ENCODE measurements at regions not wholly inside any gene's neighbourhood (a gene's known extent, or its start where the extent isn't known, plus 50 kb on each side); places are given as distances from the start of the nearest gene placed in this dataset.

DNA sequence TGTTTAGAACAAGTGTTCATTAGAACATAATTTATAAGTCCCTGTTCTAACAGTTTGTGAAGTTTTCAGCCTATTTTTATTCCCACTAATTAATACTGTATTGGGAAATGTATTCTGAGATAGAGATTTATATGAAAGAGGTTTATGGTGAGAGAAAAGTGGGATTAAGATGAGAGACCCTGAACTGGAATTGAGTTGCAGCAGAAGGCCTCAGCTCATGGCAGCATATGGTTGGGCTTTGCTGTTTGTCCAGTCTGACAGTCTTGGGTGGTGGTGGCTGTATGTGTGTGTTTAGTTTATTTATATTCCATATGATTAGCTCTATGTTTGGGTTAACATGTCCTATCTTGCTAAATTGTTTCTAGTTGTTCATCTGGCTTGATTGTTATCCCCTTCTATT lies 575.1 kb downstream of the SLITRK5 start:
- Histone ChIP-seq H2AFZ (ENCODE audit: low read depth, low read length, severe bottlenecking) (no peak overlapping the region), H3F3A (ENCODE audit: insufficient read depth) (no peaks in the 10 kb centered on the region), H3K27ac (ENCODE audit: low read depth, low read length) (no peak overlapping the region), H3K27me3 (ENCODE audit: low read length) (no peaks in the 10 kb centered on the region), H3K4me3 (ENCODE audit: insufficient read depth, low read length, poor library complexity, severe bottlenecking) (no peak overlapping the region), H3K4me2 (ENCODE audit: low read depth, low read length, poor library complexity, severe bottlenecking) (no peak overlapping the region), H4K20me1 (ENCODE audit: low read depth, low read length) (no peaks in the 10 kb centered on the region), H3K9ac (ENCODE audit: low read length) (no peak overlapping the region), H3K9me2 (replicated peaks; ENCODE audit: insufficient read depth, low read length) (no peaks in the 10 kb centered on the region), H3K36me3 (ENCODE audit: low read length) (no peaks in the 10 kb centered on the region), H3K9me3 (ENCODE audit: insufficient read depth, low read length) (no peaks in the 10 kb centered on the region), H3K79me2 (ENCODE audit: insufficient read depth, low read length) (no peaks in the 10 kb centered on the region)
- TF ChIP-seq, protein P1, sequence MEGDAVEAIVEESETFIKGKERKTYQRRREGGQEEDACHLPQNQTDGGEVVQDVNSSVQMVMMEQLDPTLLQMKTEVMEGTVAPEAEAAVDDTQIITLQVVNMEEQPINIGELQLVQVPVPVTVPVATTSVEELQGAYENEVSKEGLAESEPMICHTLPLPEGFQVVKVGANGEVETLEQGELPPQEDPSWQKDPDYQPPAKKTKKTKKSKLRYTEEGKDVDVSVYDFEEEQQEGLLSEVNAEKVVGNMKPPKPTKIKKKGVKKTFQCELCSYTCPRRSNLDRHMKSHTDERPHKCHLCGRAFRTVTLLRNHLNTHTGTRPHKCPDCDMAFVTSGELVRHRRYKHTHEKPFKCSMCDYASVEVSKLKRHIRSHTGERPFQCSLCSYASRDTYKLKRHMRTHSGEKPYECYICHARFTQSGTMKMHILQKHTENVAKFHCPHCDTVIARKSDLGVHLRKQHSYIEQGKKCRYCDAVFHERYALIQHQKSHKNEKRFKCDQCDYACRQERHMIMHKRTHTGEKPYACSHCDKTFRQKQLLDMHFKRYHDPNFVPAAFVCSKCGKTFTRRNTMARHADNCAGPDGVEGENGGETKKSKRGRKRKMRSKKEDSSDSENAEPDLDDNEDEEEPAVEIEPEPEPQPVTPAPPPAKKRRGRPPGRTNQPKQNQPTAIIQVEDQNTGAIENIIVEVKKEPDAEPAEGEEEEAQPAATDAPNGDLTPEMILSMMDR (IDR thresholded peaks at IDR 0.05; ENCODE audit: insufficient read depth, low read length, poor library complexity, severe bottlenecking) = no peak
- TF ChIP-seq EZH2phosphoT487 (conservative IDR thresholded peaks at IDR 0.05; ENCODE audit: low read length) = no peak

DNA sequence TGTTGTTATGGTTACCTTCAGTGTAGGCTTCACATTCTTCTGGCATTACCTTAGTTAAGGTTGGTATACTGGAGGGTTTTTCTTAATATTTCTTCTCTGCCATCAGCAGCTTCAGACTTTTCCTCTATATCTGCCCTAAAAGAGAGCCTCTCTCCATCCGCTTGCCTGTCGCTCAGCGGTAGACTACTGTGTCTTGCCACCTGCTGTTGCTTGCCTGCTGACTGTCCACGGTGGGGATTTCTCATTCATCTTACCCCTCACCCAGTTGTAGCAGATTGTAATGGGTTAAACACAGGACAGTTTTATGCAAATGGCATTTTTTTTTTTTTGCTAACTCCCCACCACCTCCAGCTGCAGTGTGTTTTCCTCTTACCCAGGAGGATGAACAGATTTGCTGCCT lies 577.2 kb downstream of the SLITRK5 start:
- Histone ChIP-seq H4K20me1 (ENCODE audit: low read depth, low read length) (no peaks in the 10 kb centered on the region), H3K36me3 (ENCODE audit: low read length) (no peaks in the 10 kb centered on the region), H3K4me3 (ENCODE audit: insufficient read depth, low read length, poor library complexity, severe bottlenecking) (no peak overlapping the region), H3K9me2 (replicated peaks; ENCODE audit: insufficient read depth, low read length) (no peaks in the 10 kb centered on the region), H3K79me2 (ENCODE audit: insufficient read depth, low read length) (no peaks in the 10 kb centered on the region), H3K27me3 (ENCODE audit: low read length) (no peaks in the 10 kb centered on the region), H3K9ac (ENCODE audit: low read length) (no peak overlapping the region), H3F3A (ENCODE audit: insufficient read depth) (no peaks in the 10 kb centered on the region), H2AFZ (ENCODE audit: low read depth, low read length, severe bottlenecking) (no peak overlapping the region), H3K9me3 (ENCODE audit: insufficient read depth, low read length) (no peaks in the 10 kb centered on the region), H3K4me2 (ENCODE audit: low read depth, low read length, poor library complexity, severe bottlenecking) (no peak overlapping the region), H3K27ac (ENCODE audit: low read depth, low read length) (no peak overlapping the region)
- TF ChIP-seq, protein P1 (IDR thresholded peaks at IDR 0.05; ENCODE audit: insufficient read depth, low read length, poor library complexity, severe bottlenecking) = no peak
- TF ChIP-seq EZH2phosphoT487 (conservative IDR thresholded peaks at IDR 0.05; ENCODE audit: low read length) = no peak

DNA sequence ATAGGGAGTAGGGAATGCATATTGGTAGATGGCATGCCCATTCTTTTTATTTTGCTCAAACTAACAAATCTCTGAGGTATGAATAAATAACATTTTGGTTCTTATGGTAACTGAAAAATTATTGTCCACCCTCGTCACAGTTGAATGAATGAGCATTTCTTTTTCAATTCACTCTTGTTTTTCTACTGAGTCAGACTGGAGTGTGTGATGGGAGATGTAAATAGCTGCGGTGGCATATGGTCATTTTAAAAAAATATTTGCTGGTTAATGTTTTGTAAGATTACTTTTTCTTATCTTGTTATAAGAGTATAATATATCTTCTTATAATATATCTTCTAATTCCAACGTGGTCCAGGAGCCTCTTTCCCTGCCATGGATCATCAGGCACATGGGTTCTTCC lies 586.5 kb downstream of the SLITRK5 start:
- Histone ChIP-seq H3K4me2 (ENCODE audit: low read depth, low read length, poor library complexity, severe bottlenecking) (no peak overlapping the region), H3F3A (ENCODE audit: insufficient read depth) (no peaks in the 10 kb centered on the region), H3K27me3 (ENCODE audit: low read length) (no peaks in the 10 kb centered on the region), H4K20me1 (ENCODE audit: low read depth, low read length) (no peaks in the 10 kb centered on the region), H3K27ac (ENCODE audit: low read depth, low read length) (no peak overlapping the region), H3K9ac (ENCODE audit: low read length) (no peak overlapping the region), H3K36me3 (ENCODE audit: low read length) (no peaks in the 10 kb centered on the region), H3K9me2 (replicated peaks; ENCODE audit: insufficient read depth, low read length) (no peaks in the 10 kb centered on the region), H3K79me2 (ENCODE audit: insufficient read depth, low read length) (no peaks in the 10 kb centered on the region), H3K9me3 (ENCODE audit: insufficient read depth, low read length) (no peaks in the 10 kb centered on the region), H2AFZ (ENCODE audit: low read depth, low read length, severe bottlenecking) (no peak overlapping the region), H3K4me3 (ENCODE audit: insufficient read depth, low read length, poor library complexity, severe bottlenecking) (no peak overlapping the region)
- TF ChIP-seq, protein P1 (IDR thresholded peaks at IDR 0.05; ENCODE audit: insufficient read depth, low read length, poor library complexity, severe bottlenecking) = no peak
- TF ChIP-seq EZH2phosphoT487 (conservative IDR thresholded peaks at IDR 0.05; ENCODE audit: low read length) = no peak
